SK-N-SH (cell line): ENCODE measurements at regions not wholly inside any gene's neighbourhood (a gene's known extent, or its start where the extent isn't known, plus 50 kb on each side); places are given as distances from the start of the nearest gene placed in this dataset.

ENCODE experiments used
- CTCF ChIA-PET: fragments of 300-600, 350-600 bp; formaldehyde crosslinking; extraction: SDS; loops from one replicate; lab custom pipeline; 2021; lab: Yijun Ruan, JAX
- POLR2A ChIA-PET: fragments of 350-600 bp; sonication (Branson Sonifier 250); formaldehyde crosslinking; extraction: SDS; loops from one replicate; lab custom pipeline; 2020; ENCODE audit warnings: antibody characterized with exemption, inconsistent platforms; lab: Yijun Ruan, JAX
- DNase-seq: peaks from one replicate; pipeline ENCODE4 v3.0.0; 2012
- H2AFZ ChIP-seq: fragments of 200-600 bp; sonication (generic); 2 replicates; pipeline ENCODE4 v1.8.1; 2016; ENCODE audit warnings: antibody characterized with exemption, mild to moderate bottlenecking, low read depth
- H3F3A ChIP-seq: fragments of 200-600 bp; sonication (generic); replicated peaks from 2 replicates; pipeline ENCODE3; 2016; ENCODE audit warnings: antibody characterized with exemption, mild to moderate bottlenecking; ENCODE audit not compliant: insufficient read depth
- H3K27ac ChIP-seq, 2 experiments: fragments of 200-500 bp in 1 of 2; fragments of 200-600 bp in 1 of 2; sonication (Bioruptor generic) in 1 of 2; sonication (generic), shearing (Covaris generic) in 1 of 2; 2 replicates each; pipeline versions ENCODE4 v1.5.1 to v1.6.1; 2014 to 2016; ENCODE audit warnings: low read depth in 2 of 2, inconsistent platforms in 1 of 2, low read length in 1 of 2, mild to moderate bottlenecking in 1 of 2, mixed read lengths in 1 of 2
- H3K27me3 ChIP-seq: fragments of 200-600 bp; sonication (generic), shearing (Covaris generic); 2 replicates; pipeline ENCODE4 v1.6.1; 2016; ENCODE audit warnings: mixed run types; ENCODE audit not compliant: insufficient read depth
- H3K36me3 ChIP-seq, 2 experiments: fragments of 200-500 bp in 1 of 2; fragments of 200-600 bp in 1 of 2; sonication (Bioruptor generic) in 1 of 2; sonication (generic) in 1 of 2; replicated peaks in 1 of 2; 2 replicates each; pipeline versions ENCODE3 to v1.5.1; 2014 to 2016; ENCODE audit warnings: low read length in 1 of 2, mild to moderate bottlenecking in 1 of 2; ENCODE audit not compliant: insufficient read depth in 2 of 2, control insufficient read depth in 1 of 2
- H3K4me1 ChIP-seq, 2 experiments: fragments of 200-500 bp in 1 of 2; fragments of 200-600 bp in 1 of 2; sonication (Bioruptor generic) in 1 of 2; sonication (generic), shearing (Covaris generic) in 1 of 2; 2 replicates each; pipeline versions ENCODE4 v1.5.1 to v1.6.1; 2014 to 2016; ENCODE audit warnings: low read depth in 1 of 2, low read length in 1 of 2, mixed run types in 1 of 2; ENCODE audit not compliant: insufficient read depth in 2 of 2, control insufficient read depth in 1 of 2
- H3K4me2 ChIP-seq: fragments of 200-600 bp; sonication (generic), shearing (Covaris generic); 2 replicates; pipeline ENCODE4 v1.6.1; 2017; ENCODE audit warnings: mixed run types
- H3K4me3 ChIP-seq, 2 experiments: fragments of 200-500 bp in 1 of 2; fragments of 200-600 bp in 1 of 2; sonication (Bioruptor generic) in 1 of 2; sonication (generic), shearing (Covaris generic) in 1 of 2; 2 replicates each; pipeline versions ENCODE4 v1.5.1 to v1.8.1; 2014 to 2016; ENCODE audit warnings: low read depth in 2 of 2, inconsistent platforms in 1 of 2, low read length in 1 of 2, mild to moderate bottlenecking in 1 of 2, mixed read lengths in 1 of 2, moderate library complexity in 1 of 2
- H3K79me2 ChIP-seq: fragments of 200-600 bp; sonication (generic); 2 replicates; pipeline ENCODE4 v1.8.1; 2017; ENCODE audit warnings: mild to moderate bottlenecking; ENCODE audit not compliant: insufficient read depth
- H3K9ac ChIP-seq: fragments of 200-600 bp; sonication (generic); 2 replicates; pipeline ENCODE4 v1.6.1; 2017; ENCODE audit warnings: mixed run types
- H3K9me2 ChIP-seq: fragments of 200-600 bp; sonication (generic); 2 replicates; pipeline ENCODE4 v1.6.1; 2017; ENCODE audit warnings: mixed run types
- H3K9me3 ChIP-seq: fragments of 200-600 bp; sonication (generic); 2 replicates; pipeline ENCODE4 v1.6.1; 2017; ENCODE audit warnings: mixed run types, mild to moderate bottlenecking, moderate library complexity
- H4K20me1 ChIP-seq: fragments of 200-600 bp; sonication (generic); 2 replicates; pipeline ENCODE4 v1.6.1; 2017; ENCODE audit warnings: mild to moderate bottlenecking, mixed run types; ENCODE audit not compliant: insufficient read depth
- CHD2 ChIP-seq: fragments of 150-350 bp; IDR thresholded peaks from 2 replicates; pipeline ENCODE4 v1.6.1; 2018; ENCODE audit warnings: low read length; ENCODE audit not compliant: partially characterized antibody
- EP300 ChIP-seq, 2 experiments: IDR thresholded peaks; 2 replicates each; pipeline versions ENCODE4 v1.4.0 to v1.6.1; 2012; ENCODE audit warnings: borderline replicate concordance in 1 of 2, low read depth in 1 of 2, low read length in 1 of 2
- FOSL2 ChIP-seq: IDR thresholded peaks from 2 replicates; pipeline ENCODE4 v1.4.0; 2012; ENCODE audit warnings: low read depth, mild to moderate bottlenecking, moderate library complexity, borderline replicate concordance
- FOXJ3 ChIP-seq: sonication (generic); formaldehyde crosslinking; IDR thresholded peaks from 2 replicates; pipeline ENCODE4 v1.5.1; 2020; ENCODE audit warnings: mild to moderate bottlenecking, missing genetic modification reagents
- GATA2 ChIP-seq: sonication (generic); formaldehyde crosslinking; IDR thresholded peaks from 2 replicates; pipeline ENCODE4 v1.5.0; 2020; ENCODE audit warnings: mild to moderate bottlenecking, missing genetic modification reagents
- MEF2A ChIP-seq: IDR thresholded peaks from 2 replicates; pipeline ENCODE4 v1.4.0; 2012; ENCODE audit warnings: low read depth, borderline replicate concordance
- NRF1 ChIP-seq: IDR thresholded peaks from 2 replicates; pipeline ENCODE4 v1.6.1; 2012; ENCODE audit warnings: low read depth, mild to moderate bottlenecking, low read length
- POLR2AphosphoS5 ChIP-seq: IDR thresholded peaks from 2 replicates; pipeline ENCODE4 v1.6.1; 2012; ENCODE audit warnings: low read depth, low read length
- RCOR1 ChIP-seq: fragments of 150-350 bp; IDR thresholded peaks from 2 replicates; pipeline ENCODE4 v1.6.1; 2017; ENCODE audit warnings: antibody characterized with exemption, low read length
- RXRA ChIP-seq: IDR thresholded peaks from 2 replicates; pipeline ENCODE4 v1.4.0; 2012; ENCODE audit warnings: low read depth, mild to moderate bottlenecking, borderline replicate concordance
- SMC3 ChIP-seq: IDR thresholded peaks from 2 replicates; pipeline ENCODE4 v1.6.1; 2012; ENCODE audit warnings: low read depth, low read length, improper control_type of control experiment
- TCF12 ChIP-seq: IDR thresholded peaks from 2 replicates; pipeline ENCODE4 v1.4.0; 2012
- TEAD4 ChIP-seq: IDR thresholded peaks from 2 replicates; pipeline ENCODE4 v1.4.0; 2012; ENCODE audit warnings: mild to moderate bottlenecking, borderline replicate concordance; ENCODE audit not compliant: insufficient read depth
- YY1 ChIP-seq: IDR thresholded peaks from 2 replicates; pipeline ENCODE4 v1.4.0; 2012; ENCODE audit warnings: low read depth, mild to moderate bottlenecking
- WGBS: methylation state at CpG from one replicate; pipeline ENCODE4 v1.1.6; 2017; ENCODE audit warnings: low lambda C conversion rate; 5-methylcytosine and 5-hydroxymethylcytosine counted together
- TF ChIP-seq, protein P1 (sequence below): IDR thresholded peaks from 2 replicates; pipeline ENCODE4 v1.4.0; 2012; ENCODE audit warnings: low read depth, borderline replicate concordance
- TF ChIP-seq, protein P2 (sequence below): IDR thresholded peaks from 2 replicates; pipeline ENCODE4; 2012
- TF ChIP-seq, protein P3 (sequence below): IDR thresholded peaks from 2 replicates; pipeline ENCODE4 v1.4.0; 2012; ENCODE audit warnings: low read depth, borderline replicate concordance
- TF ChIP-seq, protein P4 (sequence below): fragments of 150-350 bp; IDR thresholded peaks from 2 replicates; pipeline ENCODE4 v1.6.1; 2016; ENCODE audit warnings: mild to moderate bottlenecking, low read depth, low read length
- TF ChIP-seq, protein P5 (sequence below): fragments of 150-350 bp; IDR thresholded peaks from 2 replicates; pipeline ENCODE4 v1.6.1; 2017; ENCODE audit warnings: antibody characterized with exemption, low read length, low read depth, borderline replicate concordance

DNA sequence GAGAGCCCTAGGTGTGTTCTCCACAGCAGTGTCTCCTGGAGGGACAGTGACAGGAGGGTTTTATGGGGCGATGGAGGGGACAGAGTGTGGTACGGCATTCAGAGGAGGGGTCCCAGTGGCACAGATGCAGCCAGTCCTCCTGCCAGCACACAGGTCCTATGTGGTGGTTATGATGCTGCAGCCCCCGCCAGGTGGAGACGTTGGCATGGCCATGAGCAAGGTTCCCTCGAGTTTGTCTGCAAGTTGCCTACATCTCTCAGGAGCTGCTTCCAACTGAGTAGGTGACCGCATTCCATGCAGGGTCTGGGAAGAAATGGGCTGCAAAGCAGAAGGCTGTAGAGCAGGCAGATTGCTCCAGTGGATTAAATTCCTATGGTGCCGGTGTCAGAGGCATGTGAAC, 646.0 kb downstream of the TBC1D22A start (continued):
- TF ChIP-seq TCF12: no peak

DNA sequence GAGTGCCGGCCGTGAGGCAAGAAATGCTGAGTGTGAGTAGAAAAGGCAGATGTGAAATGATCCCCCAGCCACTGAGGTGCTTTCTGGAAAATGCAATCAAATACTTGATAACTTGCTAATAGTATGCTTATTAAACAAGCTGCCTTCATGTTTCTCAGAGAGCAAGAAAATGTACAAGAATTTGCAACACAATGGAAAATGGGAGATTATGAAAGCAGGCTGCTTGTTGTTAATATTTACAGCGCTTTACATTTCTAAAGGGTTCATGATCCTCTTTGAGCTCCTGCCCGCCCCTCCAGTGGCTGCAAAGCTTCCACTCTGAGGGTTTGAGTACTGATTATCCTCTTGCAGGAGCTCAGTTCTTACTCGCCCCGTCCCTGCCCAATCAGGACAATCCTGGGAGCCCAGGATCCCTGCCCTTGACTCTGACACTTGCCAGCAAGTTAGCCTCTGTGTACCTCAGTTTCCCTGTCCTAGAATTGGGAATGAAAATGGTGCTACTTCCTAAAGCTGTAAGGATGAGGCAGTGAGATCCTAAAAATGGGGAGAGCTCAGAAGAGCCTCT, 645.1 kb downstream of the TBC1D22A start:
- ChIA-PET POLR2A (no interaction called here), CTCF (no interaction called here)
- H3K27me3 ChIP-seq: peaks cover 20% of the 10 kb centered on the region; the same call in 1 of the 2 replicates
- no peaks in the 10 kb centered on the region for H3K9me3 ChIP-seq
- H3K4me1 ChIP-seq: no peaks in the 10 kb centered on the region; a peak in 1 of 4 replicates
- no peak overlapping the region for H2AFZ ChIP-seq
- no peak overlapping the region for H3K27ac ChIP-seq
- no peak overlapping the region for H3K9ac ChIP-seq
- H3K4me3 ChIP-seq: no peak overlapping the region
- H4K20me1 ChIP-seq: no peaks in the 10 kb centered on the region
- no peaks in the 10 kb centered on the region for H3K79me2 ChIP-seq
- H3K4me2 ChIP-seq: no peak overlapping the region
- no peak for DNase-seq
- no peak for TF ChIP-seq SMC3
- no peak for TF ChIP-seq CHD2
- no peak for TF ChIP-seq EP300 (IDR thresholded peaks at IDR 0.05; ENCODE audit: borderline replicate concordance in 1 of 2, low read depth in 1 of 2, low read length in 1 of 2)
- TF ChIP-seq, protein P1, sequence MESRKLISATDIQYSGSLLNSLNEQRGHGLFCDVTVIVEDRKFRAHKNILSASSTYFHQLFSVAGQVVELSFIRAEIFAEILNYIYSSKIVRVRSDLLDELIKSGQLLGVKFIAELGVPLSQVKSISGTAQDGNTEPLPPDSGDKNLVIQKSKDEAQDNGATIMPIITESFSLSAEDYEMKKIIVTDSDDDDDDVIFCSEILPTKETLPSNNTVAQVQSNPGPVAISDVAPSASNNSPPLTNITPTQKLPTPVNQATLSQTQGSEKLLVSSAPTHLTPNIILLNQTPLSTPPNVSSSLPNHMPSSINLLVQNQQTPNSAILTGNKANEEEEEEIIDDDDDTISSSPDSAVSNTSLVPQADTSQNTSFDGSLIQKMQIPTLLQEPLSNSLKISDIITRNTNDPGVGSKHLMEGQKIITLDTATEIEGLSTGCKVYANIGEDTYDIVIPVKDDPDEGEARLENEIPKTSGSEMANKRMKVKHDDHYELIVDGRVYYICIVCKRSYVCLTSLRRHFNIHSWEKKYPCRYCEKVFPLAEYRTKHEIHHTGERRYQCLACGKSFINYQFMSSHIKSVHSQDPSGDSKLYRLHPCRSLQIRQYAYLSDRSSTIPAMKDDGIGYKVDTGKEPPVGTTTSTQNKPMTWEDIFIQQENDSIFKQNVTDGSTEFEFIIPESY: no peak
- TF ChIP-seq RCOR1: no peak
- TF ChIP-seq, protein P2, sequence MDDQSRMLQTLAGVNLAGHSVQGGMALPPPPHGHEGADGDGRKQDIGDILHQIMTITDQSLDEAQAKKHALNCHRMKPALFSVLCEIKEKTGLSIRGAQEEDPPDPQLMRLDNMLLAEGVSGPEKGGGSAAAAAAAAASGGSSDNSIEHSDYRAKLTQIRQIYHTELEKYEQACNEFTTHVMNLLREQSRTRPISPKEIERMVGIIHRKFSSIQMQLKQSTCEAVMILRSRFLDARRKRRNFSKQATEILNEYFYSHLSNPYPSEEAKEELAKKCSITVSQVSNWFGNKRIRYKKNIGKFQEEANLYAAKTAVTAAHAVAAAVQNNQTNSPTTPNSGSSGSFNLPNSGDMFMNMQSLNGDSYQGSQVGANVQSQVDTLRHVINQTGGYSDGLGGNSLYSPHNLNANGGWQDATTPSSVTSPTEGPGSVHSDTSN: no peak
- TF ChIP-seq FOSL2: no peak
- TF ChIP-seq GATA2: no peak
- TF ChIP-seq FOXJ3 (CRISPR knock-in tag): no peak
- TF ChIP-seq, protein P3, sequence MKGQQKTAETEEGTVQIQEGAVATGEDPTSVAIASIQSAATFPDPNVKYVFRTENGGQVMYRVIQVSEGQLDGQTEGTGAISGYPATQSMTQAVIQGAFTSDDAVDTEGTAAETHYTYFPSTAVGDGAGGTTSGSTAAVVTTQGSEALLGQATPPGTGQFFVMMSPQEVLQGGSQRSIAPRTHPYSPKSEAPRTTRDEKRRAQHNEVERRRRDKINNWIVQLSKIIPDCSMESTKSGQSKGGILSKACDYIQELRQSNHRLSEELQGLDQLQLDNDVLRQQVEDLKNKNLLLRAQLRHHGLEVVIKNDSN: no peak
- no peaks in the 10 kb centered on the region for H3F3A ChIP-seq
- 22% methylated on average over 6 of the region's 6 CpGs for WGBS
- H3K9me2 ChIP-seq: no peaks in the 10 kb centered on the region
- no peaks in the 10 kb centered on the region for H3K36me3 ChIP-seq

DNA sequence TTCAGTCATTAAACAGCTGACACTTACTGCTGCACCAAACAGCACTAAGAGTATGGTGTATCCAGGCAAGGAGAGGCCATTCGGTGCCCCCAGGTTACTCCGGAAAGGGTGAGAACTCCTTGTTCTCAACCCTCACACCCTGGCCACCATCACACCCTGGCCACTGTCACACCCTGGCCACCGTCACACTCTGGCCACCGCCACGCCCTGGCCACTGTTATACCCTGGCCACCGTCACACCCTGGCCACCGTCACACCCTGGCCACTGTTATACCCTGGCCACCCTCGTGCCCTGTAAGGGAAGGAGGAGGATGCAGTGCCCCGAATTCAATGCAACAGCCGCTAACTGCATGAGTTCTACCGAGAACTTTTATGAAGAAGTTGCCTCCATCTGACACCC, 644.4 kb downstream of the TBC1D22A start:
- H3K27me3 ChIP-seq: peaks cover 27% of the 10 kb centered on the region; the same call in 1 of the 2 replicates
- ChIA-PET CTCF (no interaction called here), POLR2A (no interaction called here)
- no peaks in the 10 kb centered on the region for H3F3A ChIP-seq
- H3K36me3 ChIP-seq: no peaks in the 10 kb centered on the region
- H3K4me1 ChIP-seq: no peaks in the 10 kb centered on the region; a peak in 1 of 4 replicates
- H3K79me2 ChIP-seq: no peaks in the 10 kb centered on the region
- 13% methylated on average over 9 of the region's 11 CpGs for WGBS
- H2AFZ ChIP-seq: no peak overlapping the region
- H3K4me3 ChIP-seq: no peak overlapping the region
- H3K9ac ChIP-seq: no peak overlapping the region
- no peaks in the 10 kb centered on the region for H3K9me3 ChIP-seq
- no peaks in the 10 kb centered on the region for H3K9me2 ChIP-seq
- DNase-seq: no peak
- no peak overlapping the region for H3K27ac ChIP-seq
- no peaks in the 10 kb centered on the region for H4K20me1 ChIP-seq
- no peak overlapping the region for H3K4me2 ChIP-seq
- no peak for TF ChIP-seq RXRA
- no peak for TF ChIP-seq NRF1
- TF ChIP-seq RCOR1: no peak
- TF ChIP-seq MEF2A: no peak
- no peak for TF ChIP-seq TEAD4
- no peak for TF ChIP-seq CHD2
- TF ChIP-seq, protein P4, sequence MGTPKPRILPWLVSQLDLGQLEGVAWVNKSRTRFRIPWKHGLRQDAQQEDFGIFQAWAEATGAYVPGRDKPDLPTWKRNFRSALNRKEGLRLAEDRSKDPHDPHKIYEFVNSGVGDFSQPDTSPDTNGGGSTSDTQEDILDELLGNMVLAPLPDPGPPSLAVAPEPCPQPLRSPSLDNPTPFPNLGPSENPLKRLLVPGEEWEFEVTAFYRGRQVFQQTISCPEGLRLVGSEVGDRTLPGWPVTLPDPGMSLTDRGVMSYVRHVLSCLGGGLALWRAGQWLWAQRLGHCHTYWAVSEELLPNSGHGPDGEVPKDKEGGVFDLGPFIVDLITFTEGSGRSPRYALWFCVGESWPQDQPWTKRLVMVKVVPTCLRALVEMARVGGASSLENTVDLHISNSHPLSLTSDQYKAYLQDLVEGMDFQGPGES: no peak
- TF ChIP-seq SMC3: no peak
- no peak for TF ChIP-seq YY1
- TF ChIP-seq POLR2AphosphoS5: no peak
- TF ChIP-seq, protein P2: no peak
- no peak for TF ChIP-seq GATA2
- TF ChIP-seq, protein P5, sequence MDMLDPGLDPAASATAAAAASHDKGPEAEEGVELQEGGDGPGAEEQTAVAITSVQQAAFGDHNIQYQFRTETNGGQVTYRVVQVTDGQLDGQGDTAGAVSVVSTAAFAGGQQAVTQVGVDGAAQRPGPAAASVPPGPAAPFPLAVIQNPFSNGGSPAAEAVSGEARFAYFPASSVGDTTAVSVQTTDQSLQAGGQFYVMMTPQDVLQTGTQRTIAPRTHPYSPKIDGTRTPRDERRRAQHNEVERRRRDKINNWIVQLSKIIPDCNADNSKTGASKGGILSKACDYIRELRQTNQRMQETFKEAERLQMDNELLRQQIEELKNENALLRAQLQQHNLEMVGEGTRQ: no peak
